Bronchial epithelial cell (primary cell): ENCODE measurements at regions not wholly inside any gene's neighbourhood (a gene's known extent, or its start where the extent isn't known, plus 50 kb on each side); places are given as distances from the start of the nearest gene placed in this dataset.

Experiments
- DNase-seq: peaks from one replicate; pipeline ENCODE4 v3.0.0-alpha.2; 2010; ENCODE audit warnings: low read depth
- FAIRE-seq: peaks from 2 replicates; lab custom pipeline; 2011; peaks lifted over from hg19 to GRCh38; lab: Jason Lieb, UNC
- H3K27me3 ChIP-seq: 2 replicates; pipeline ENCODE4 v1.5.1; 2011; ENCODE audit warnings: low read length; ENCODE audit not compliant: control insufficient read depth, insufficient read depth
- H3K36me3 ChIP-seq: 2 replicates; pipeline ENCODE4 v1.5.1; 2011; ENCODE audit warnings: low read length; ENCODE audit not compliant: control insufficient read depth, insufficient read depth
- H3K4me3 ChIP-seq: 2 replicates; pipeline ENCODE4 v1.5.1; 2011; ENCODE audit warnings: mild to moderate bottlenecking, low read depth, low read length, control low read depth
- CTCF ChIP-seq: IDR thresholded peaks from 2 replicates; pipeline ENCODE4 v1.5.1; 2011; ENCODE audit warnings: mild to moderate bottlenecking, moderate library complexity, low read length, control low read depth, inconsistent platforms; ENCODE audit not compliant: insufficient read depth, severe bottlenecking

GRCh38 chr17:53490447-53490968 lies 332.2 kb upstream of the KIF2B start:
- DNase-seq (no peak), FAIRE-seq (no peak)
- Histone ChIP-seq H3K36me3 (no peaks in the 10 kb centered on the region), H3K4me3 (no peak overlapping the region), H3K27me3 (no peaks in the 10 kb centered on the region)
- TF ChIP-seq CTCF: no peak

GRCh38 chr17:53483704-53484103 lies 339.0 kb upstream of the KIF2B start:
- no peak for FAIRE-seq
- no peaks in the 10 kb centered on the region for H3K36me3 ChIP-seq
- no peak for TF ChIP-seq CTCF
- H3K4me3 ChIP-seq: no peak overlapping the region
- no peaks in the 10 kb centered on the region for H3K27me3 ChIP-seq
- DNase-seq: no peak

GRCh38 chr17:53475002-53475401 lies 347.7 kb upstream of the KIF2B start:
- FAIRE-seq (no peak), DNase-seq (no peak)
- Histone ChIP-seq H3K4me3 (no peak overlapping the region), H3K27me3 (no peaks in the 10 kb centered on the region), H3K36me3 (no peaks in the 10 kb centered on the region)
- no peak for TF ChIP-seq CTCF

GRCh38 chr17:53472586-53472985 lies 350.1 kb upstream of the KIF2B start:
- Histone ChIP-seq H3K36me3 (no peaks in the 10 kb centered on the region), H3K4me3 (no peak overlapping the region), H3K27me3 (no peaks in the 10 kb centered on the region)
- no peak for FAIRE-seq
- no peak for TF ChIP-seq CTCF
- DNase-seq: peak; percentile 22

- DNase-seq (no peak), FAIRE-seq (no peak)
- no peak overlapping the region for H3K4me3 ChIP-seq
- no peaks in the 10 kb centered on the region for H3K27me3 ChIP-seq
- no peak for TF ChIP-seq CTCF
- no peaks in the 10 kb centered on the region for H3K36me3 ChIP-seq
Measured at GRCh38 chr17:53471514-53471913, 351.2 kb upstream of the KIF2B start.

GRCh38 chr17:53470626-53471025 lies 352.1 kb upstream of the KIF2B start:
- no peaks in the 10 kb centered on the region for H3K27me3 ChIP-seq
- H3K36me3 ChIP-seq: no peaks in the 10 kb centered on the region
- FAIRE-seq (no peak), DNase-seq (no peak)
- no peak for TF ChIP-seq CTCF
- H3K4me3 ChIP-seq: no peak overlapping the region
